Activated CD4-positive, alpha-beta T cell treated with anti-CD3 and anti-CD28 coated beads, Interleukin-2, amount 50 U/mL, for 48 hours (primary cell): ENCODE measurements at regions not wholly inside any gene's neighbourhood (a gene's known extent, or its start where the extent isn't known, plus 50 kb on each side); places are given as distances from the start of the nearest gene placed in this dataset.
"Not testable (repeated sequence)": the region's sequence is repeated elsewhere in the genome, so short reads cannot be mapped to it uniquely, and the experiment has no call there.

ENCODE experiments used
- DNase-seq, 2 experiments: peaks; one replicate each; pipeline ENCODE4 v3.0.0-alpha.2; 2020

DNA sequence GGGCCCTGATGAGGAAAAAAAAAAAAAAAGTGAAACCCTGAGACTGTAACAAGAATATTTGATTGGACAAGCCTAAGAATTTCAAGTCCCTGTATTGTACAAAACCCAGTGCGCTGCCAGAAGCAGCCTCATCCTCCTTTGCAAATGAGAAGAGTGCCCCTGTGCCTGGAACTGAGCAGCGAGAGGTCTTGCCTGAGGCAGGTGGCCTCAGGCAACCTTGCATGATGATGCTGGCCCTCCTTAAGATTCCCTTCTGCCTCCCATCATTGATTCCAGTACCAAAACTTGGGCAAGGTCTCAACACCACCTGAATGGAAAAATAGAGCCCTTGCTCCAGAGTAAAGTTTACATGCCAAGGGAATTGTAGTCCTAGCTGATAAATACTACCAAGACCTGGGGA is 129.6 kb upstream of the RAB4A start:
- no peak for DNase-seq

- DNase-seq = no peak
Observed at GRCh38 chr1:229141689-229142377, 129.1 kb upstream of the RAB4A start.

DNA sequence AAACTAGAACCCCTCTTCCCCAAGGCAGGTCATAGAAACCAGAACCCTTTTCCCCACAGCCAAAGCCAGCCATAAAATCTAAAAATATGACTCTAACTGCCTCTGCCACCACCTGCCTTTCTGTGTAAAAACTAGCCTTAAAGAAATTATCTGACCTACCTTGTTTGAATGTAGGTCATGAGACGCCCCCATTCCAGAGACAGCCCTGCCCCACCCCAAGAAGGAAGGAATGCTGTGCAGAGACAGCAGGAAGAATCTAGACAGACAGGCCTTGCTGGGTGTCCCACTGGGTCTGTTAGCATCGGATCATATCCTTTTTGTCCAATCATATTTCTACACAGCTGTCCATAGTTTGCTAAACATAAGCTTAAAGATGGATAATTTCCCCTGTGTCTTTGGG is 128.4 kb upstream of the RAB4A start:
- DNase-seq = no peak

- no peak for DNase-seq
Observed at GRCh38 chr1:229146647-229147046, 124.3 kb upstream of the RAB4A start.

DNA sequence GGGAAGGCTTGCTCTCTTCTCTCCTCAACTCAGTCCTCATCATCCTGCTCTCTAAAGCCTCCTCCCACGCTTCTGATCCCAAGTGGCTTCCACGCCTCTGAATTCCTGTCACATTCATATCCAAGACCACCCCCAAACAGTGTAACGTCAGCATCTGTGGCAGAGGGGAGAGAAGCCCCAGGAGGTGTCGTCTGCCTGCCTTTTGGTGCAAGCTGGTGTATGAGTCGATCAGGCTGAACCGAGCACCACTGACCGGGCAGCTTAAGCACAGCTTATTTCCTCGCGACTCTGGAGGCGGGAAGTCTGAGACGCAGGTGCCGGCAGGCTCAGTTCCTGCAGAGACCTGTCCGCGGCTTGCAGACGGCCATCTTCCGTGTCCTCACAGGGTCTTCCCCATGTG is 123.8 kb upstream of the RAB4A start:
- no peak for DNase-seq

- no peak for DNase-seq
Observed at GRCh38 chr1:229148041-229148671, 122.8 kb upstream of the RAB4A start.

DNA sequence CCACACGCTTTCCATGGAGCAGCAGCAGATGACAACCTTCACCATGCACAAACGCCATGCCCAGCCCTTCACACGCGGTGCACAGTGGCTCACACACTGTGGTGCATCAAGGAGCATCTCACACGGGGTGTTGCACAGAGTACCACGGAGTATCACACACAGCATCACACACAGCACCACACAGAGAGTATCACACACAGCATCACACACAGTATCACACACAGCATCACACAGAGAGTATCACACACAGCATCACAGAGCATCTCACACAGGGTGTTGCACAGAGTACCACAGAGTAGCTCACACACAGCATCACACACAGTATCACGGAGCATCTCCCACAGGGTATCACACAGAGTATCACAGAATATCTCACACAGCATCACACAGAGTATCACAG is 122.2 kb upstream of the RAB4A start:
- no peak for DNase-seq

GRCh38 chr1:229149435-229149834 is 121.5 kb upstream of the RAB4A start:
- DNase-seq = no peak

DNA sequence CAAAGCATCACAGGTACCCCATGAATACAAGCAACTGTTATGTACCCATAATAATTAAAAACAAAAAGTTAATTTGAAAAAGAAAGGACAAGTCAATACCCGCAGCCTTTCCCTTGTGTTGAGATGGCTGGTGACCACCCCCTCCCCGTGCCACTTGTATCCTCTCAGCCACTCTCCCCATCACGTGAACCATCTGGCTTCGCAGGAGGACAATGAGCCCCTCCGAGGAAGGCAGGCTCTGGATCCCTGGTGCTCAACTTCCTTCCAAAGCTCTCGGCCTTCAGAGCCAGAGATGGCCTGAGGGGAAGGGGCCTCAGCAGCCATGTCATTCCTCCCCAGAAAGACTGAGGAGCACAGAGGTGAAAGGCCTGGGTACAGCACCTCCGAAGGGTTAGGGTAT is 120.4 kb upstream of the RAB4A start:
- no peak for DNase-seq

GRCh38 chr1:229151412-229151811 is 119.5 kb upstream of the RAB4A start:
- DNase-seq = not testable (repeated sequence)

DNA sequence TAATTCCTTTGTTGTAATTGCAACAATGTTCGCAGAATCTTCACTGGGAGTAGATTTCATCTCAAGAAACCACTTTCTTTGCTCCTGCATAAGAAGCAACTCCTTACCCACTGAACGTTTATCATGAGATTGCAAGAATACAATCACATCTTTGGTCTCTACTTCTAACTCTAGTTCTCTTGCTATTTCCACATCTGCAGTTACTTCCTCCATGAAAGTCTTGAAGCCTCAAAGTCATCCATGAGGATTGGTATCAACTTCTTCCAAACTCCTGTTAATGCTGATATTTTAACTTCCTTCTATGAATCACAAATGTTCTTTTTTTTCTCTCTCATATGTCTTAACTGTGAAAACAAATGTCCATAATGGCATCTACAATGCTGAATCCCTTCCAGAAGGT is 118.6 kb upstream of the RAB4A start:
- DNase-seq = no peak

- DNase-seq = no peak
Observed at GRCh38 chr1:229153955-229154548, 116.9 kb upstream of the RAB4A start.

GRCh38 chr1:229154811-229155210 is 116.1 kb upstream of the RAB4A start:
- no peak for DNase-seq

DNA sequence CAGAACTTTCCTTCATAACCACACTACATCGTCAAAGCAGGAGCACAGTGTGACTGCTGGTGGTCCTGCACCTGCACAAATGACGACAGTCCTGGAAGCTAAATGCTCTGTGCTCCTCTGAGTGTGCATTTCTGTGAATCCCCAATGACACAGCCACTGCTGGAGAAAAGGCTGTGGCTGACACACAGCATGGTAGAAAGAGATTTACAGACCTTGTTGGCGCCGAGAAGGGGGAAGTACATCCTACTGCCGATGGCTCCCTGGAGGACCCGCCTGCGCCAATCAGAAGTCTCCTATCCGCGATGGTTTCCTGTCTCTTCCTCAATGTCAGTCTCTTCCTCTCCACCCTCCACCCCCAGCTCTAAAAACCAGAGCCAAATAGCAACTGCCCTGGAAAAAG is 115.4 kb upstream of the RAB4A start:
- peak; percentile 8 to 30 for DNase-seq

- no peak for DNase-seq
Observed at GRCh38 chr1:229156872-229157271, 114.0 kb upstream of the RAB4A start.

GRCh38 chr1:229157480-229157879 is 113.4 kb upstream of the RAB4A start:
- no peak for DNase-seq

DNA sequence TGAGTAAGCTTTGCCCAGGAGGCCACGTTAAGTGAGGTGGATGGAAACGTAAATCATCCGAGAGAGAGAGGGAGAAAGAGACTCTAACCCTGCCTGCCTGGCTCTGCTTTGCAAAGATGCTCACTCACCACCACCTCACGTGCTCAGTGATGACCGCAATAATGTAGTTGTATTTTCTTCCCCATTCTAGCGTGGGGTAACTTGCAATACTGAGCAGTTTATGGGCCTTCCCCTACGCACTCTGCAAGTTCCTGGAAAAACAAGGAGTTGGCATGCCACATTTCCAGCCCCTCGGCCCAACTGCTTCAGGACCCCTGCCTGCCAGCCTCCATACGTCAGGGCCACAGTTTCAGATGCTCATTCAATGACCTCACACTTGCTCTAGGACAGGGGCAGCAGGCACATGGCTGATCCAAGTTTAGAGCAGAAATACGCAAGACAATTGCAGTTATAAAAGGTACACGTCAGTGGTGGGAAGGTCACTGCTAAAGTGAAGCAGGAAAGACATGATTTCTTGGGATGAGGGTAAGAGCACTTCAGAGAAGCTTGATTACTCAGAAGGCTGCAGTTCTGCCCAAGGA is 112.5 kb upstream of the RAB4A start:
- no peak for DNase-seq

DNA sequence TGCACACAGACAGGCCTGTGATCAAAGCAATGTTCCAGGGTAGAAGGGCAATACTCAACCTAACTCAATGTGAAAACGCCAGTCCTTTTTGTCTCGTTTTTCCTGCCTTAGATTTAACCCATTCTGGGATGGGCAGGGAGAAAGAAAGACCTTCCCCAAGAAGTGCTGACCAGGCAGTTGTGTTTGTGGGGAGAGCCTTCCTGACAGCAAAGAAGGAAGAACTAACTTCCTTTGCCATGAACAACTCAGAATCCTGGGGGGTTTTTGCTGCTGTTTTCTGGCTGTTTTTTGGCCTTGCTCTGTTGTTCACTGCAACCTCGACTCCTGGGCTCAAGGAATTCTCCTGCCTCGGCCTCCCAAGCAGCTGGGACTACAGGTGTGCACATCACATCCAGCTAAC is 112.0 kb upstream of the RAB4A start:
- DNase-seq = no peak

DNA sequence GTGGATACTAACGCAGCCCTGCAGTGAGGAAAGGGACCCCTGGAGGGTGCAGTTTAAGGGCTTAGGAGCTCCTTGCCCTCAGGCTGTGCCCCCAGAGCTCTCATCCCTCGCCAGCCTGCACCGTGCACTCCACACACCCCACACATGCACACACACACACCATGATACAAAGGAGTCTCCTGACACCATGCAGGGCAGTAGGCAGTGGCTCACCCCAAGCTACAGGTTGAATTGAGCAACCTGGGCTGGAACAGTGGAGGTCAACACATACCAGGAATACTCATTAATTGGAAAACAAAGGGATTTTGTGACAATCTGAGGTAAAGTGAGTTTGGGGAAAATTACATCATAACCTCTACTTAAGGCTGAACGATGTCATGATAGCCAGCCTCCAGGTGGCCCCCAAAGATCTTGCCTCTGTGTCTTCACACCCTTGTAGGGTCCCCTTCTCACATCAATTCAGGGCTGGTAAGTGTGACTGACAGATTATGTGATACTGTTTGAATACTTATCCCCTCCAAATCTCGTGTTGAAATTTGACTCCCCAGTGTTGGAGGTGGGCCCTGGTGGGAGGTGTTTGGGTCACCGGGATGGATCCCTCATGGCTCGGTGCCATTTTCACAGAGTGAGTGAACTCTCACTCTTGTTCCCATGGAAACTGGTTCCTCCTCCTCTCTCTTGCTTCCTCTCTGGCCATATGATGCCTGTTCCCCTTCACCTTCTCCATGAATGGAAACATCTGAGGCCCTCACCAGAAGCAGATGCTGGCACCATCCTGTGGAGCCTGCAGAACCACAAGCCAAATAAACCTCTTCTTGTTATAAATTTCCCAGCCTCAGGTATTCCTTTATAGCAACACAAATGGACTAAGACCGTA is 111.0 kb upstream of the RAB4A start:
- no peak for DNase-seq

- no peak for DNase-seq
Observed at GRCh38 chr1:229161740-229162139, 109.2 kb upstream of the RAB4A start.

DNA sequence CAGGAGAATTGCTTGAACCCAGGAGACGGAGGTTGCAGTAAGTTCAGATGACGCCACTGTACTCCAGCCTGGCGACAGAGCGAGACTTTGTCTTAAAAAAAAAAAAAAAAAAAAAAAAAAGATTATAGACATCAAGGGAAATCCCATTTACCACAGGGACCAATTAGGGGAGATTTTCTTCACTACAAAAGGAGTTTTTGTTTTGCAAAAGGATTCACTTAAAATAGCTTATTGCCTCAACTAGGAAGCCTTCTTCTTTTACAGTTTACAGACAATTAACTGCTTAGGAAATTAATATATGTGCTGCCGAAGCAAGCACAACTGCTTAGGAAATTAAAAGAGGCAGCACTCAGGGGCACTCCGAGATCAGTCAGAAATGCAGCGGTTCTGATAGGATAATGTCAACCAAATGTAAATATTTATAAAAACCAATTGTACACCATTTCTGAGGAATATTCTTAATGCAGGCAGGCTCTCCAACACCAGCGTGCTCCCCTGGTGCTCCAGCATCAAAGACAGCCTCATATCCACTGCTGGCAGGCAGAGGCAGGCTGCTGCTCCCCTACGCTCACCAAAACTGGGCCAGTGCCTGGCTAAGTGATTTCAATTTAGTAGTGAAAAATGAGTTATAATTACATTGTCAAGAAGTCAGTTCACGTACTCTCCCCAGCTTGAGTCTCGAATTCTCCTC is 107.9 kb upstream of the RAB4A start:
- no peak for DNase-seq

- DNase-seq = no peak
Observed at GRCh38 chr1:229164348-229164747, 106.6 kb upstream of the RAB4A start.
